ENCODE measurements at regions not wholly inside any gene's neighbourhood (a gene's known extent, or its start where the extent isn't known, plus 50 kb on each side); places are given as distances from the start of the nearest gene placed in this dataset.

DNA sequence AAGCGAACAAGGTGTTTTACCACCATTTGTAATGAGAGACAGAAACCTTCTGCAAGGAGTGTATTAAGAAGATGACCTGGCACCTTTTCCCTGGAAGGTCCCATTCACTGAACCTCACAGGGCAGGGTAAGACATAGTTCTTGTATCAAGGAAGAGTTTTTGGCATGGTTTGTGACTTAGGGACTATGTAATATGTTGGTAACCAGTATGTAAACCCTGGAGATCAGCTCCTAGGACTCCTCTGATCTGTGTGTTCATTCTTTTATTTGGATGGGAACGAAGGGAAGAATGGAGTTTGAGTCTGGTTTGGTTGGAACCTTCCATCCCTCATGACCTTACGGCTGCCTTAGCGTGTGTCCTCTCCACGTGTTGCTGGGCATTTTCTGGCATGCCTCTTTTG is 175.4 kb downstream of the CAND1 start:
- H3F3A ChIP-seq (ENCODE audit: insufficient read depth, low read length, poor library complexity, severe bottlenecking): no peaks in the 10 kb centered on the region
- TF ChIP-seq, protein P1, sequence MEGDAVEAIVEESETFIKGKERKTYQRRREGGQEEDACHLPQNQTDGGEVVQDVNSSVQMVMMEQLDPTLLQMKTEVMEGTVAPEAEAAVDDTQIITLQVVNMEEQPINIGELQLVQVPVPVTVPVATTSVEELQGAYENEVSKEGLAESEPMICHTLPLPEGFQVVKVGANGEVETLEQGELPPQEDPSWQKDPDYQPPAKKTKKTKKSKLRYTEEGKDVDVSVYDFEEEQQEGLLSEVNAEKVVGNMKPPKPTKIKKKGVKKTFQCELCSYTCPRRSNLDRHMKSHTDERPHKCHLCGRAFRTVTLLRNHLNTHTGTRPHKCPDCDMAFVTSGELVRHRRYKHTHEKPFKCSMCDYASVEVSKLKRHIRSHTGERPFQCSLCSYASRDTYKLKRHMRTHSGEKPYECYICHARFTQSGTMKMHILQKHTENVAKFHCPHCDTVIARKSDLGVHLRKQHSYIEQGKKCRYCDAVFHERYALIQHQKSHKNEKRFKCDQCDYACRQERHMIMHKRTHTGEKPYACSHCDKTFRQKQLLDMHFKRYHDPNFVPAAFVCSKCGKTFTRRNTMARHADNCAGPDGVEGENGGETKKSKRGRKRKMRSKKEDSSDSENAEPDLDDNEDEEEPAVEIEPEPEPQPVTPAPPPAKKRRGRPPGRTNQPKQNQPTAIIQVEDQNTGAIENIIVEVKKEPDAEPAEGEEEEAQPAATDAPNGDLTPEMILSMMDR (IDR thresholded peaks at IDR 0.05; ENCODE audit: poor library complexity, severe bottlenecking): no peak
- TF ChIP-seq TAF1 (IDR thresholded peaks at IDR 0.05; ENCODE audit: low read depth) (no peak), RAD21 (conservative IDR thresholded peaks at IDR 0.05) (no peak), EP300 (conservative IDR thresholded peaks at IDR 0.05; ENCODE audit: poor library complexity, severe bottlenecking) (no peak), SMC3 (conservative IDR thresholded peaks at IDR 0.05; ENCODE audit: poor library complexity) (no peak), POLR2AphosphoS5 (IDR thresholded peaks at IDR 0.05) (no peak), EZH2 (IDR thresholded peaks at IDR 0.05; ENCODE audit: borderline replicate concordance, insufficient read depth, low read length, poor library complexity, severe bottlenecking) (no peak), MXI1 (conservative IDR thresholded peaks at IDR 0.05; ENCODE audit: poor library complexity, severe bottlenecking) (no peak)
- TF ChIP-seq, protein P2, sequence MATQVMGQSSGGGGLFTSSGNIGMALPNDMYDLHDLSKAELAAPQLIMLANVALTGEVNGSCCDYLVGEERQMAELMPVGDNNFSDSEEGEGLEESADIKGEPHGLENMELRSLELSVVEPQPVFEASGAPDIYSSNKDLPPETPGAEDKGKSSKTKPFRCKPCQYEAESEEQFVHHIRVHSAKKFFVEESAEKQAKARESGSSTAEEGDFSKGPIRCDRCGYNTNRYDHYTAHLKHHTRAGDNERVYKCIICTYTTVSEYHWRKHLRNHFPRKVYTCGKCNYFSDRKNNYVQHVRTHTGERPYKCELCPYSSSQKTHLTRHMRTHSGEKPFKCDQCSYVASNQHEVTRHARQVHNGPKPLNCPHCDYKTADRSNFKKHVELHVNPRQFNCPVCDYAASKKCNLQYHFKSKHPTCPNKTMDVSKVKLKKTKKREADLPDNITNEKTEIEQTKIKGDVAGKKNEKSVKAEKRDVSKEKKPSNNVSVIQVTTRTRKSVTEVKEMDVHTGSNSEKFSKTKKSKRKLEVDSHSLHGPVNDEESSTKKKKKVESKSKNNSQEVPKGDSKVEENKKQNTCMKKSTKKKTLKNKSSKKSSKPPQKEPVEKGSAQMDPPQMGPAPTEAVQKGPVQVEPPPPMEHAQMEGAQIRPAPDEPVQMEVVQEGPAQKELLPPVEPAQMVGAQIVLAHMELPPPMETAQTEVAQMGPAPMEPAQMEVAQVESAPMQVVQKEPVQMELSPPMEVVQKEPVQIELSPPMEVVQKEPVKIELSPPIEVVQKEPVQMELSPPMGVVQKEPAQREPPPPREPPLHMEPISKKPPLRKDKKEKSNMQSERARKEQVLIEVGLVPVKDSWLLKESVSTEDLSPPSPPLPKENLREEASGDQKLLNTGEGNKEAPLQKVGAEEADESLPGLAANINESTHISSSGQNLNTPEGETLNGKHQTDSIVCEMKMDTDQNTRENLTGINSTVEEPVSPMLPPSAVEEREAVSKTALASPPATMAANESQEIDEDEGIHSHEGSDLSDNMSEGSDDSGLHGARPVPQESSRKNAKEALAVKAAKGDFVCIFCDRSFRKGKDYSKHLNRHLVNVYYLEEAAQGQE (IDR thresholded peaks at IDR 0.05; ENCODE audit: borderline replicate concordance): no peak
- H3K9me3 ChIP-seq (ENCODE audit: low read length): no peaks in the 10 kb centered on the region
- no peak overlapping the region for H3K9ac ChIP-seq (ENCODE audit: low read length)
- H3K4me2 ChIP-seq (ENCODE audit: low read length): no peak overlapping the region
- H3K27me3 ChIP-seq (ENCODE audit: insufficient read depth, low read depth, low read length): no peaks in the 10 kb centered on the region
- H3K27ac ChIP-seq (ENCODE audit: low read length): no peak overlapping the region
- no peaks in the 10 kb centered on the region for H4K20me1 ChIP-seq (ENCODE audit: insufficient read depth)
- H2AFZ ChIP-seq (ENCODE audit: low read depth, low read length): no peak overlapping the region
- H3K9me2 ChIP-seq (ENCODE audit: insufficient read depth, low read length): no peaks in the 10 kb centered on the region
- no peak overlapping the region for H3K4me3 ChIP-seq (ENCODE audit: low read length)
- no peaks in the 10 kb centered on the region for H3K79me2 ChIP-seq (replicated peaks; ENCODE audit: insufficient read depth, low read length)
- H3K36me3 ChIP-seq (ENCODE audit: insufficient read depth, low read length): no peaks in the 10 kb centered on the region

DNA sequence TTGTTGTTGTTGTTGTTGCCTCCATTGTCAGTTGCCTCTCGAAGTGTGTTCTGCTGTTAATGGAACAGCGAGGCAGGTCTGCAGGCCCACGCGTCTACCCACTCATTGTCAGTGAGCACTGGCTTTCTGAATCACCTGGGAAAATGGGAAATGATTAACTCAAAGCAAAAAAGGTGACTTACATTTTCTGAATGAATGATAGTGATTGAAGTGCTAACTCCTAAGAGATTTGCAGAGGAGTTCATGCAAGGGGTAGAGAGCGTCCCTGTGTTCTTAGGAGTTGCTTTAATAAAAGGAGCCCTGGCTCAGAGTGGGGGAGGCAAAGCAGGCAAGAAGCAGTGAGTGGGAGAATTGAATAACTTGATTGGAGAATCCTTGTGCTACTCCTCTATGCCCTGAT is 177.6 kb downstream of the CAND1 start:
- Histone ChIP-seq H3K9me2 (ENCODE audit: insufficient read depth, low read length) (no peaks in the 10 kb centered on the region), H3K27me3 (ENCODE audit: insufficient read depth, low read depth, low read length) (no peaks in the 10 kb centered on the region), H3K9ac (ENCODE audit: low read length) (no peak overlapping the region), H3K9me3 (ENCODE audit: low read length) (no peaks in the 10 kb centered on the region), H3K4me3 (ENCODE audit: low read length) (no peak overlapping the region), H2AFZ (ENCODE audit: low read depth, low read length) (no peak overlapping the region), H3K36me3 (ENCODE audit: insufficient read depth, low read length) (no peaks in the 10 kb centered on the region), H4K20me1 (ENCODE audit: insufficient read depth) (no peaks in the 10 kb centered on the region), H3K79me2 (replicated peaks; ENCODE audit: insufficient read depth, low read length) (no peaks in the 10 kb centered on the region), H3K27ac (ENCODE audit: low read length) (no peak overlapping the region), H3F3A (ENCODE audit: insufficient read depth, low read length, poor library complexity, severe bottlenecking) (no peaks in the 10 kb centered on the region), H3K4me2 (ENCODE audit: low read length) (no peak overlapping the region)
- no peak for TF ChIP-seq EP300 (conservative IDR thresholded peaks at IDR 0.05; ENCODE audit: poor library complexity, severe bottlenecking)
- no peak for TF ChIP-seq TAF1 (IDR thresholded peaks at IDR 0.05; ENCODE audit: low read depth)
- no peak for TF ChIP-seq EZH2 (IDR thresholded peaks at IDR 0.05; ENCODE audit: borderline replicate concordance, insufficient read depth, low read length, poor library complexity, severe bottlenecking)
- TF ChIP-seq, protein P1 (IDR thresholded peaks at IDR 0.05; ENCODE audit: poor library complexity, severe bottlenecking): no peak
- no peak for TF ChIP-seq SMC3 (conservative IDR thresholded peaks at IDR 0.05; ENCODE audit: poor library complexity)

Data from neural cell (in vitro differentiated cells).